IPS DF 4.7 (cell line): ENCODE measurements at regions not wholly inside any gene's neighbourhood (a gene's known extent, or its start where the extent isn't known, plus 50 kb on each side); places are given as distances from the start of the nearest gene placed in this dataset.

Experiments
- DNase-seq: peaks from one replicate; pipeline ENCODE4 v3.0.0-alpha.2; 2013; ENCODE audit warnings: low spot score; ENCODE audit errors: extremely low read depth

DNA sequence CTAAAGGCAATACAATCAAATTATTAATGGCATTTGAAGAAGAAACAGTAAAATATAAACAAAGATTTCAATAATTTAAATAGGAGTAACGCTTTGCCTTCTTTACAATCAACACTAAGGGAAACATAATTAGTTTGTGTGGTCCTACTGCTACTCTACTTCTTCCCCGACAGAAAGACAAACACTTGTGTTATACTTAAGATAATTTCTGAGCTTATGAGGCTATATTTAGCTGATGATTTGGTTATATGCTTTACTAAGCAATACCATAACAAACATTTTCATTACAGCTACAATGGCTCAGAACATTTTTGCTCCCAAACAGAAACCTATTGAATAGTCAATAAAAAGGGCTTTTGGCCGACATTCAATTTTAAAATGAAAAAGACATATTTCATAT lies 1217.2 kb upstream of the GJE1 start:
- no peak for DNase-seq

DNA sequence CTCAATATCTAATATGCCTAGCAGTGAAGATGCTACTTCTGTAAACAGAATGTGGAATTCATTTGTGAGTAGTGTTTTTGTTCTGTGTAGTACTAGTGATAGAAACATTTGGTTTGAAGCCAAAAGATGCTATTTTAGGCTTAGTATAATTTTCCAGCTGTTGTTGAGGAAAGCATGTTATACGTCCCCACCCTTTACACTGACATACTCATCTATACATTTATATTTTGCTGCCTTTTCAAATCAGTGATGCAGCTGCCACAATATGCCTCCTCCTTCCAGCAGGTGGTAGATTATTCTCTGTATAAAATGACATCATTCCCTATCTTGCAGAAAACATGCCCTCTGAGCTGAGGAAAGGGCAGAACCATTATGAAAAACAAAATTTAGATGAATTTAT lies 1217.6 kb upstream of the GJE1 start:
- DNase-seq: no peak

DNA sequence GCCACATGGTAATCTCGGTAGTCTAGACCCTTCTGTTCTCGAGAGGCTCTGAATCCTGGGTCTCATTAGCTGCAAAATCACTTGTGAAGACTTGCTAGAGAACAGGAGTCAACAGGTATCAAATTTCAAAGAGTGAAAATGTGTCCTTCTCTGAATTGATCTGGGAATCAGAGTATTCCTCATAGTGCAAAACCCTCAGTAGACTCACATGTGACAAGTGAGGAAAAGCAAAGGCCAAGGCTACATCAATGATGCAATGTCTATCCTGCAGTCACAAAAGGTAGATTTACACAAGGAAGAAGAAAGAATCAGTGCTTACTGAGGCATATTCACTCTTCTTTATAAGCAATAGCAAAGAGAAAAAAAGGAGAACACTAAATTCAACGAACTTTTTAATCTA lies 1220.0 kb upstream of the GJE1 start:
- no peak for DNase-seq

DNA sequence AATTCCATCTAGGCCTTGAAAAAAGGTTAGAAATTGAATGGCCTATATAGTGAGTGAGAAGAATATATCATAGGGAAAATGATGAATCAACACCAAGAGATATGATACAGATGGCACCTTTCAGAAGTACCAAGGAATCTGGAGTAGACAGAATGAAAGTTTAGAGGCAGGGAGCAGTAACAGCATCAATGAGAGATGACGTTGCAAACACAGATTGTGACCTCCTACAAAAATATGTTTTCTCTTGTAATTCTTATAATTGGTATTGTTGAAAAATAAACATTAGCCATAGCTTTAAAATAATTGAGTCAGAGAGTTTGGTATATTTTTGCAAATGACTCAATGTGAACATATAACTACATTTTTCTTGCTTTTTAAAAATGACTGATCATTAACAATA lies 1223.1 kb upstream of the GJE1 start:
- no peak for DNase-seq

DNA sequence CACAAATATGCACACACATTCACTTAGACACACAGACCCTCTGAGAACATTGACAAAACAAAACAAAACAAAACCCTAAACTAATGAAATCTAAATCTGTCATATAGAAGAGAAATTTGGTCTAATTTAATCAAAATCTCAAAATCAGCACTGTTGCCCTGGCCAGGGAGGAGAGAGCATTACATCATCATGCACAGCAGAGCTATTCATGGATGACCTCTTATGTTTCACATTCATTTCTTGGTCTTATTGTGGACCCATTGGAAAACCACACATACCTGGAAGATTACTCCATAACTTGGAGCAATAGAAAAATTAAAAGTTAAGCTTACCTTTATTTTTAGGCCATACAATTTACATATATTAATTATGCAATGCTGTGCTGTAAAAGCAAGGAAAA lies 1223.6 kb upstream of the GJE1 start:
- DNase-seq: no peak

DNA sequence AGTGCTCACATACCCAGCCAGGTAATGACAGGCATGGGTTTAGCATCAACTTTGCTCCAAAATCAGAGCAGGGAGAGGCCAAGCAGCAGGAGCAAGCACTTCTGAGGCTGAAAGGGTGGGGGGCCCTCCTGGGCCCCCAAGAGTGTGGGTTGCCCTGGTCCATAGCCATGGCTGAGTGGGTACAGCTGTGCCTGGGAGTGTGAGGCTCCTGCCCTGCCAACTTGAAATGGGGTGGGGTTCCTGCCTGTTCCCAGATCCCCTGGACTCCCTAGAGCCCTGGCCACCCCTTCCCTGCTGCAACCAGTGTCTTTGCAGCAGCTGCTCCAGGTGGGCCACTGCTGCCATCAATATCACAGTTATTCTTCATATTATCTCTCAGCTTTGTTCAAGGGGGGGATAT lies 1224.2 kb upstream of the GJE1 start:
- DNase-seq: no peak

DNA sequence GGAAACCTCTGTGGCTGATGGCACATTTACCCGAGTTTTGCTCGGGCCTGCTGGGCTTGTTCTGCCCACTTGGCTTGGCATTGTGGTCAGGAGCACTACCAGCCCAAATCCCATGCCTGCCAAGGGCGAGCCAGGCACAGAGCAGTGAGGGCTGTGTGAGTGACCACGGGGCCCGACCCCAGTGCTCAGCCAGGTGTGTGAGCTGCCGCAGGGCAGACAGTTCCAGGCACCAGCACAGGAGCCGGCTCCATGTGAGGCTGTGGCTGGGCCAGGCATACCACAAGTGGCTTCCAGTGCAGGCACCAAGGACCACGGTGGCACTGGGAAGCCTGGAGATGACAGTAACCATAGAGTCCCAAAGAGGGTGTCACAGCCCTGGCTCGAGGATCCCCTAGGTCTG lies 1225.5 kb upstream of the GJE1 start:
- no peak for DNase-seq

DNA sequence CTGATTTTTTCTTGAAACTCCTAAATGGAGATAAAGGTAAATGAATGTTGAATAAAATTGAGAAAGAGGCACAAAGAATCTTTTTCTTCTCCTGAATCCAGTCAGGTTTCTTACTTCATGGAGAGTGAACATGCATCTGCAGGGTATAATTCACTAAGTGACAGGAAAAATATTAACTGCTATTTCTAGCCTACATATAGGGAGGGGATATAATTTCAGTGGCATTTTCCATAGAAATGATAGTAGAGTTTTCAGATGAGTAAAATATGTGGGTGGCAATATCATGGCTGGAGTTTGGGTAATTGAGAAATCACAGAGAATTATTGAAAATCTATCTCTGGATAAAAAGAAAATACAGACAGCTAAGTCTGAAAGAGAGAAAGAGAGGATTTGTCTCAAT lies 1227.0 kb upstream of the GJE1 start:
- no peak for DNase-seq

DNA sequence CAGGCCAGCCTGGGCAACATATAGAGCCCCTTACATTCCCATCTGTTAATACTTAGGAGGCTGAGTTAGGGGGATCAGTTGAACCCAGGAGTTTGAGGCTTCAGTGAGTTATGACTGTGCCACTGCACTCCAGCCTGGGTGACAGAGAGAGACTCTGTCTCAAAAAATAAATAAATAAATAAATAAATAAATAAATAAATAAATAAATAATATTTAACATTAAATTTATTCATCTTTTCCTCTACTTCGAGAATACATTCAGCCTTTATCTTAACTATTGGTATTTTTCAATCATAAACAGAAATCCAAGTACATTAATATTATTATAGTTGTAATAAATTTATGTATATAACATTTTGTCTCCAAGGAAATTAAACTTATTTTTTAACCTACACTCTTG lies 1227.7 kb upstream of the GJE1 start:
- no peak for DNase-seq

DNA sequence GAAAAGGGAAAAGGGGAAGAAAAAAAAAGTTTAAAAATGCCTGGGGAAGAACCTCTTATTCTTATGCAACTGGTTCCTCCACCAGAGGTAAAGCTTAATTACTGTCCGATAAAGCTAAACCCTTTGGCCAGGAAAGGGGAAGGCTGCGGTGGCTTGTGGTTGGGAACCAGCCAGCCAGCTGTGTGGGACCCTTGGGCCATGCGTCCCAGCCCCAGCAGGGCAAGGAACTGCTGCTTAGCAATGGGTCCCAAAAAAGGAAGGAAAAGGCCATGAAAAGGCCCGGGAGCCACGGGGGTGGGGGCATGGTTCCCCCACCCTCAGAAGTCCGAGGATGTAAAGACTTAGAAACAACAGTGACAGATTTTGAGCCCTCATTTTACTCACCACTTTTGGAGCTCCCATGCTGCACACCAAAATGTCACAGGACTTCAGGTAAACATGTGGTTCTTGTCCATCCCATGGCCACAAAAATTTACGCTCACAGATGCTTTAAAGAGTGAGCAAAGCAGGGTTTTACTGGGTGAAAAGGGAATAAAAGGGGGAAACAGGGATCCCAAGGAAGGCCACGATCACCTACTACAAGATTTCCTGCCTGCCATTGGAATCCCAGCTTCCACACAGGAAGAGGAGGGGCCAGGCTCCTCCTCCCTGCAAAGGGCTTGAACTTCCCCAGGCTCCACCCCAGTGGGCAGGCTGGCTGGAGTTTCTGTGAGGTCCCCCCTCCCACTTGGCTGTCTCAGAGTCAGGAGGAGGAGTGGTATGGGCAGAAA lies 1234.7 kb upstream of the GJE1 start:
- no peak for DNase-seq

DNA sequence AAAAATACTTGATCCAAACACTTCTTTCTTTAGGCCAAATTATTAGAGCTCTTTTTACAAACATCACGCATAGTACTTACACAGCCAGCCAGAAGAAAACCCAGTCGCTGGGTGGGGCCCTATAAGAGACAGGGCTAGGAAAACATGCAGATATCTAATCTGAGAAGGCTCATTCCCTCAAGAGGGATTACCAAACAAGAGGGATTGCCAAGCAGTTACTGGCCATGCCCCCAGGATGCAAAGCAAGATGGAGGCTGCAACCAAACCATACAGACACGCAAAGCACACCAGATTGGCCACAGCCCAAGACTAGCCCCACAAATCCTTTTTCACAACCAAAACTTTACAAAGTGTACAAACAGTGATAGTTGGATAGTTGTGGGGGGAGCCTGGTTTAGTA lies 1235.4 kb upstream of the GJE1 start:
- DNase-seq: no peak

DNA sequence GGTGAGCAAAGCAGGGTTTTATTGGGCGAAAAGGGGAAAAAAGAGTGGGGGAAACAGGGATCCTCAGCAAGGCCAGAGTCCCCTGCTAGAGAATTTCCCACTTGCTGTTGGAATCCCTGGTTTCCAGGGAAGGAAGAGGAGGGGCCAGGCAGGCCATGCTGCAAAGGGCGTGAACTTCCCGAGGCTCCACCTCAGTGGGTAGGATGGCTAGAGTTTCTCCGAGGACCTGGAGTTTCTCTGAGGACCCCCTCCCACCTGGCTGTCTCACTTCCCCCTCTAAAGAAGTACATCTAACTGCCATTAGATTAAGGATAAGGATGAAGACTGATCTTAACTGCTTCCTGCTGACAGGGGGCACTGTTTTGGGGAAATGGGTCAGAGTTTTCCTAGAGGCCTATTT lies 1239.3 kb upstream of the GJE1 start:
- DNase-seq: no peak

DNA sequence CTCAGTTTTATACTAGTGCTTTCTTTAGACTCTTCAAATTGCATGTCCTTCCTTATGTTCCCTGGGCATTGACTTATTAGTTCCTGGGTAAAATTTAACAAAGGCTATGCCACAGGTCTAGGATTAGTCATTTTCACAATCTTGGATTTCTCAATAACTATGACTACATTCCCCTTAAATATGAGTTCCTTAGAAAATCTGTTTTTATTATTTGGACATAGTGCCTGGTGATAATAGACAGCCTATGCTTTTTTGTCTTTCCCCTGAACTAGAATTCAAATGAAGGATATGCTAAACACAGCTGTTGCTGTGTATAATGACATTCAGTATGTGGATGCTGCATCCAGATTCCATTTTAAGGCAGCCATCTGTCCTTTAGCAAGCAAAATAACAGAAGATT lies 1252.8 kb upstream of the GJE1 start:
- DNase-seq: no peak

DNA sequence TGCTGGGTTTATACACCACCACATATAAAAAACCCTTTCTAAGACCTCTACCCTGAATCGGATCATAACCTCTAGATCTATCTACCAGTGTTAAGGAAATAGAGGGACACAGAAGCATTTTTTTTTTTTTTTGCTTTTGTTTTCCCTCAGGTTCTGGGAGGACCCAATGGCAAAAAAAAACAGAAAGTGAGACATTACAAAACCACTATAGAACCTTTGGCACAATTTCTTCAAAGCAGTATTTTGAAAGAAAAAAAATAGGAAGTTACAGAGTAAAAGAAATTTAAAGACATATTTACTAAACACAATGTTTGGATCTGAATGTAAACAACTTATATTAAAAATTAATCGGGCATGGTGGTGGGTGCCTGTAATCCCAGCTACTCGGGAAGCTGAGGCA lies 1258.7 kb upstream of the GJE1 start:
- DNase-seq: no peak

DNA sequence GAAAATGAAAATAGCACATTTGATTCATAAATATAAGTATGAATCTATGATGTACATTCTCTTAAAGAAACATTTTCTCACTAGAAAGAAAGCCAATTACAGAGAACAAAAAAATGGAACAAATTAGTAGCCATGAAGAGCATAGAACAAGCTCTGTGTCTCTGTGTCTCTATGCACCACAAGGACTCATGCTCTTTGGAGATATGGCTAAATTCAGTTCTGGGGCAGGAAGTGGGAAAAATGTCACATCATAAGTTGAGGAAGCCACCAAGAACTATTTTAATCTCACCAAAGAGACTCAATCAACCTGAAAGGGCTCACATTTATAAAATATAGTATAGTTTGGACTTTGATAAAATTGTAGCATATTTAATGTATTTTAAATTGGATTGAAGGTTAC lies 1259.8 kb upstream of the GJE1 start:
- DNase-seq: no peak

DNA sequence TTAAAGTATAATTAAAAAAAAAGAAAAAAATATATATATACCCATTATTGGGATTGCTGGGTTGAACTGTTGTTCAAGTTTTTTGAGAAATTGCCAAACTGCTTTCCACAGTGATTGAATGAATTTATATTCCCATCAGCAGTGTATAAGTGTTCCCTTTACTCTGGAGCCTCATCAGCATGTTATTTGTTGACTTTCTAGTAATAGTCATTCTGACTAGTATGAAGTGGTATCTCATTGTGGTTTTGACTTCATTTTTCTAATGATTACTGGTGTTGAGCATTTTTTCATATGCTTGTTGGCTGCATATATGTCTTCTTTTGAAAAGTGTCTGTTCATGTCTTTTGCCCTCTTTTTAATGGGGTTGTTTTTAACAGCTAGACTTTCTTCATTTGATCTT lies 1260.8 kb upstream of the GJE1 start:
- DNase-seq: no peak

DNA sequence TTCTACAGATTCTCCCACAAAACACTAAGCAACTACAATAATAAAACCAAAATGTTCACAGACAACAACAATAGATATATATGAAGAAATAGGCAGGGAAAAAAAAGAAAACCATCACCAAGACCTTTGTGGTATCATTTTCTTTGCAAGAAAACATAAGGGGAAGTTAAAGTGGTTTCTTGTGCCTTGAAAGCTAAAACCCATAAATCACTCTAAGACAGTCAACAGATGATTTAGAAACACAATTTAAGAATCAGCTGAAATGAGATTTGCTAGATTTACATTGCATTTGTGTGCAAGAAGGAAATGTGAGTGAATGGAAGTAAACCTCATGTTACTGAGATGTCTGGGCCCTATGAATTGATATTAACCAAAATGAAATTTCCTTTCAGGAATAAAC lies 1265.4 kb upstream of the GJE1 start:
- no peak for DNase-seq

DNA sequence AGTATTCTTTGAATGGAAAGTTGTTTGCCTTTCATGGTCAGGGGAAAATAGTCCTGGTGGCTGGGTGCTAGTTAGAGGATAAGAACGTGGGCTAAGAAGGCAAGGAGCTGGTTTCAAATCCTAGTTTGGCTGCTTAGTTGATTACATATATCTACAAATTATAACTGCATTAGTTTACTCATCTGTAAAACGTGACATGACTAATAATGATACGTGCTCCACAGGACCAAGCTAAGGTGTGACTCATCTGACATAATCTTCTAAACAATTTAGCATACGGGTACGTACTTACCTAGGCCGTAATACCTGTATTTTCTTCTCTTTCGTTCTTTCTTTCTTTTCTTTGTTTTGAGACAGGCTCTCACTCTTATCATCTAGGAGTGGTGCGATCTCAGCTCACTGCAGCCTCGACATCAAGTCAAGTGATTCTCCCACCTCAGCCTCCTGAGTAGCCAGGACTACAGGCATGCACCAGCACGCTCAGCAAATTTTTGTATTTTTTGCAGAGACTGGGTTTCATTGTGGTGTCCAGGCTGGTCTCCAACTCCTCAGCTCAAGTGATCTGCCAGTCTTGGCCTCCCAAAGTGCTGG lies 1274.2 kb upstream of the GJE1 start:
- no peak for DNase-seq

DNA sequence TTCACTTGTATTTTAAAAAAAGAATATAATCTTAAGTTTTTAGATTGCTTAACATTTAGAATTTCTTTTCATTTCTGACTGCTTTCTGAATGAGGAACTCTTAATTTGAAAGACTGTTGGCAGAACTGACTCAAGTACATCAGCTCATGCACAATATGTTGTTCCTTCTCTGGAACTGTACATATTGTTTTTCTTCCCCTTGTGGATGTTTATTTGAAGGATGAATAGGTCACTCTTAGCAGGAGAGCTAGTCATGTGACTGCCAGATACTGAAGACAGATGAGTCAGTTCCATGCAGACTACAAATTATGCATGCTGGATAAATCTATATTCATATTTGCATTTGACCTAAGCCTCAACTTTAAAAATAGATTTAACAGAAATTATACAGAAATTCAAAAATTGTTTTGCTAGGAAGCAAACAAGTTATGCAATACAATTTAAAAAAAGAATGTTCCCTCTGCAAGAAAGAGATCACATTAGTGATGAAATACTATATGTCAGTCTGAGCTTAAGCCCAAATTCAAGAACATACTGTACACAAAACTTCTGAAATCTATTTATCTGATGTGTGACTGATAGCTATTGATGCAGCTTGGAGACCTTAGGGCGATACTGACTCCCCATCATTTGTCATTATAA lies 1274.9 kb upstream of the GJE1 start:
- no peak for DNase-seq

DNA sequence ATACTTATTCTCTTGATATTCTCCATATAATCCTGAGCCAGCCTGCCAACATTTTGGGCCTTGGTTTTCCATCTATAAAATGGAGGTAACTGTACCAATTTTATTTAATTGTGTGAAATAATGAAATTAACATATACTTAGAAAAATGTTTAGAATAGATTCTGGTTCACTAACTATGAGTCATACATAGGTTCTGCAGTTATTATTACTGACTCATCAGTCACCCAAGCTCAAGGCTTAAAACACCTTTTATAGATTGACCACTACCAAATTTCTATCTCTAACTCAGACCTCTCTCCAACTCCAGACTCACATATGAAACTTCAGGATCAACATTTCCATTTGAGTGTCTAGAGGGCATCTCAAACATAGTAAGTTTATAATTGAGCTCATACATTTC lies 1277.2 kb upstream of the GJE1 start:
- no peak for DNase-seq

DNA sequence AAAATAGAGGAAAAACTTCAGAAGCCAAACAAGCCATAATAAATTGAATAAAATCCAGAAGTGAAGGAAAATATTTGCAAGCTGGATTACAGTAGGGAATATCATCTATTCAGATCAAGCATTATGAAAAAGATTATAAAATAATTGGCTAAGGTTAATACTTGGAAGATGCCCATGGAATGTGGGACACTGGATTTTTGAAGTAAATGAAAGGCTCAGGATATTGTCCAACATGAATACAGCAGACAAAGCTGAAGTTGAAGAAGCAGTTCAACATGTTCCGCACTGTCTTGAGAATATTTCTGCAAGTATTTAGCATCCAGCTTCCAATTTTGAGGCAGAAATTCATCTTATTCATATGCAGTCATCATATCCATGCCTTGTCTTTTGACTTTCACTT lies 1278.4 kb upstream of the GJE1 start:
- no peak for DNase-seq

DNA sequence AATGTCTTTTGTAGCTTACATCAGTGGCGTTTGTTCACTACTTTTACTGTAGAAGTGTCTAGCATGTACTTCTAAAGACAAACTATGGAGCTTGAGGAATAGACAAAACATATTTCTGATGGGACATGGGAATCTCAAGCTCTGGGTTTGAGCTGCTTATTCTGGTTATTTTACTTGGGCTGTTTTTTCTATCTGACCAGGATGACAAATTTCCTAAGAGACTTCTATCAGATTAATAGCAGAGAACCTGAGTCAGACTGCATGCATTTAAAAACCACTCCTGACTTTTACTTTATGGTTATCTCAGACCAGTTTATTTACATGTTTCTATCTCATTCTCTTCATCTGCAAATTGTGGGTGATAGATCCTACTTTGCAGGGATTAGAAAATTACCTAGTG lies 1282.3 kb upstream of the GJE1 start:
- no peak for DNase-seq

DNA sequence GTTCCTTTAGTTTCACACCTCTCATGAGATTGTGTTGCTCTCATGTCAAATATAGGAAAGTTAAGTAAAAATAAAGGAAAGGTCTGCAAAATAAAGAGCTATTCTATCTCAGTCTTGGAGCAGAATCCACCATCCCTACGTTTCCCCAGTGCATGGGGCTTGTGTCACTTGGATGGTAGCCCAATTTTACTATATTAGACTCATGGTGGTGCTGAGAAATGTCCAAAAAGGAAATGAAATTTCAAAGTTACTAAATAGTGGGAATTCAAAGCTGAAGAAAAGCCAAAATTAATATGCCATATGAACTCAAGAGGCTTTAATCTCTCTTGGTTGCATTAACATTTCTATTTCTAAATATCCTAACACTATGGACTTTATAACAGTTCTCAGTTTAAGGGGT lies 1283.3 kb upstream of the GJE1 start:
- no peak for DNase-seq
